ENCODE measurements at regions not wholly inside any gene's neighbourhood (a gene's known extent, or its start where the extent isn't known, plus 50 kb on each side); places are given as distances from the start of the nearest gene placed in this dataset.
"Not testable (repeated sequence)": the region's sequence is repeated elsewhere in the genome, so short reads cannot be mapped to it uniquely, and the experiment has no call there.

DNA sequence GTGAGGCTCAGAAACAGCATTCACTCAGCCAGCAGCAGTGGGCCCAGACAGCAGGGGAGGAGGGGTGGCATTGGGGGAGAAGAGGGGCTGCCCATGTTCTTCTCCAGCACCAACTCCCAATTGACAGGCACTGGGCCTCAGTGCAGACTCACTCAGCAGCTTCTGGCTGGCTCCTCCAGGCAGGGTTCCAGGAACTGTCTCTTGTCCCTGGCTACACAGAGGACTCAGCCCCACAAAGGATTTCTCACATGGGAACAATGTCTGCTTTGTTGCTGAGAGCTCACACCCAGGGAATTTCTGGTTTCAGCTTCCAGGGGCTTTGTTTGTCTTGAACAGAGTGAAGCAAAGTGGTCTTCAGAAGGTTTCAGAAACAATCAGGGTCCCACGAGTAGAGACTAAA lies 1536.7 kb downstream of the TSPY10 start:
- Histone ChIP-seq H3K36me3 (ENCODE audit: control insufficient read depth, insufficient read depth, low read length) (no peaks in the 10 kb centered on the region), H3K4me3 (ENCODE audit: extremely low read depth, insufficient read depth, low read length, poor library complexity, severe bottlenecking) (no peak overlapping the region), H3K4me1 (ENCODE audit: control insufficient read depth, insufficient read depth, low read length, poor library complexity, severe bottlenecking) (no peaks in the 10 kb centered on the region), H3K27ac (ENCODE audit: low read depth, low read length, severe bottlenecking) (no peak overlapping the region), H3K9me3 (ENCODE audit: control insufficient read depth, low read length) (no peaks in the 10 kb centered on the region)
- no CpG with 5 or more reads among the region's 1 CpG for WGBS, 2 experiments (ENCODE audit: insufficient coverage in 2 of 2)

DNA sequence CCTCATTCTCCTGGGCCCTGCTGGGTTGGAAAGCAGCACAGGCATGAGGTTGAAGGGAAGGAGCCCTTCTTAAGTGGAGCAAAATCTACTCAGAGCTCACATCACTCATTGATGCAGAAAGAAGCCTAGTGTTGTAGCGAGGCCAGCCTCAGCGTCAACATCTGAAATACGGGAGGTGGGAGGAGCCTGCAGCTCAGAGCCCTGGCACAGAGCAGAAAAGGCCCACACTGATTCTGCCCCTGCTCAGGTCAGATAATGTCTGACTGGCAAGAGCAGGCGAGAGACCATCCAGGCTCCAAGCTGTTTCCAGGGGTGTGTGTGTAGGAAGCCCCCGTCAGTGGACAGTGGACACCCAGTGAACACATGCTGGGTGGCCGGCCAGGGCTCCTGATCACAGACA lies 1541.6 kb downstream of the TSPY10 start:
- Histone ChIP-seq H3K4me1 (ENCODE audit: control insufficient read depth, insufficient read depth, low read length, poor library complexity, severe bottlenecking) (no peaks in the 10 kb centered on the region), H3K27ac (ENCODE audit: low read depth, low read length, severe bottlenecking) (no peak overlapping the region), H3K9me3 (ENCODE audit: control insufficient read depth, low read length) (no peaks in the 10 kb centered on the region), H3K4me3 (ENCODE audit: extremely low read depth, insufficient read depth, low read length, poor library complexity, severe bottlenecking) (no peak overlapping the region), H3K36me3 (ENCODE audit: control insufficient read depth, insufficient read depth, low read length) (no peaks in the 10 kb centered on the region)
- 92 to 100% methylated on average over 3 to 4 of the region's 6 CpGs for WGBS, 2 experiments (ENCODE audit: insufficient coverage in 2 of 2)

DNA sequence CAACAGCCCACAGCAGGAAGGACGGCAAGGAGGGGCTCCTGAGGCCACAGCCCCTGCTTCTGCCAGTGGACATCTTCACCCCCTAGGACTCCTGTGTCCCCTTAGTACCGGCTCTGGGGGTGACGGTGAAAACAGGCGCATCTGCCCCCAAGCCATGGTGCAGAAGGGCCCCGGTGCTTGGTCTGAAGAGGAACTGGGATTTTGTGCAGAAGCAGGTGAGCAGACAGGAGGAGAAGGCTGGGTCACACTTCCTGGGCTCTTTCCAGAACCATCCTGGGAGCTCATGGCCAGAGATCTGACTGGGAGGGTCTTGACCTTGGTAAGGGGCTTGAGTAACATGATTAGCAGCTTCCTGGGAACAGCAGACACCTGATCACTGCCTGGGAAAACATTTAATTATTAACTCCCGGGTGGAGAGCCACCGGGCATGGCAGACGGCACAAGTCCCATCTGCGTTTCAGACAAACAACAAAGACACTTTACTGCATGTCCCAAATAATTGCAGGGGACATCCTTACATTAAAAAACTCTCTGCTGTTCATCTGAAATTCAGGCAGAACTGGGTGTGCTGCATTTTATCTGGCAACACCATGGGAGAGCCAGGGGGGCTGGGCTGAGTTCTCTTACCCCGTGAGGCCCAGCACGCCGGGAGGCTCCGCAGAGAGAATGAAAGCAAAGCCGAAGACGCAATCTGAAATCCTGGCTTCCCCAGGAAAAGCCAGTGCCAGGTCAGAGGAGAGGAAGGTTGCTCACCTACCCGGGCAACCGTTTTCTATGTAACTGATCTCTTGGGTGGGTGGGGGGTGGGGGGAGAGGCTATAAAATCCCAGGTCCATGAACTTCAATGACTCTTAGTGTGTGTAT lies 1542.8 kb downstream of the TSPY10 start:
- H3K9me3 ChIP-seq (ENCODE audit: control insufficient read depth, low read length): no peaks in the 10 kb centered on the region
- no peak overlapping the region for H3K4me3 ChIP-seq (ENCODE audit: extremely low read depth, insufficient read depth, low read length, poor library complexity, severe bottlenecking)
- no peak overlapping the region for H3K27ac ChIP-seq (ENCODE audit: low read depth, low read length, severe bottlenecking)
- no peaks in the 10 kb centered on the region for H3K36me3 ChIP-seq (ENCODE audit: control insufficient read depth, insufficient read depth, low read length)
- H3K4me1 ChIP-seq (ENCODE audit: control insufficient read depth, insufficient read depth, low read length, poor library complexity, severe bottlenecking): no peaks in the 10 kb centered on the region
- WGBS, 2 experiments (ENCODE audit: insufficient coverage in 2 of 2): 69 to 100% methylated on average over 1 to 2 of the region's 17 CpGs

DNA sequence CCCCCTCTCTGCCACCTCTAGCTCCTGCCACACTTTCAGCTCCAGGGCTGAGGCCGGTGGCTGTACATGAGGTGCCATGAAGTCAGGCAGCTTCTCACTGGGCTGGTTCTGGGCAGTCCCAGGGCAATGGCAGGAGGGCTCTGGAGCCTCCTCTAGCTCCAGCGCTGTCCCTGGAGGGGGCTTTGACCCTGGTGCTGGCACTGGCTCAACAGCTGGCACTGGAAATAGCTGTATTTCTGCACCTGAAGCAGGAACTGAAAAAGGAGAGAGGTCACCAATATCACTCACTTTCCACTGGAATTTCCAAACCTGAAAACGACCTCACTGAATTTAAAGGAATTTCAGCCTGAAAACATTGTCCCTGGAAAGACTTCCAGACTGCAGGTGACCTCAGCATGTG lies 1558.1 kb downstream of the TSPY10 start:
- H3K27ac ChIP-seq (ENCODE audit: low read depth, low read length, severe bottlenecking); H3K4me3 ChIP-seq (ENCODE audit: extremely low read depth, insufficient read depth, low read length, poor library complexity, severe bottlenecking); H3K9me3 ChIP-seq (ENCODE audit: control insufficient read depth, low read length); H3K4me1 ChIP-seq (ENCODE audit: control insufficient read depth, insufficient read depth, low read length, poor library complexity, severe bottlenecking); H3K36me3 ChIP-seq (ENCODE audit: control insufficient read depth, insufficient read depth, low read length): not testable (repeated sequence)
- no CpG with 5 or more reads among the region's 3 CpGs for WGBS, 2 experiments (ENCODE audit: insufficient coverage in 2 of 2)

DNA sequence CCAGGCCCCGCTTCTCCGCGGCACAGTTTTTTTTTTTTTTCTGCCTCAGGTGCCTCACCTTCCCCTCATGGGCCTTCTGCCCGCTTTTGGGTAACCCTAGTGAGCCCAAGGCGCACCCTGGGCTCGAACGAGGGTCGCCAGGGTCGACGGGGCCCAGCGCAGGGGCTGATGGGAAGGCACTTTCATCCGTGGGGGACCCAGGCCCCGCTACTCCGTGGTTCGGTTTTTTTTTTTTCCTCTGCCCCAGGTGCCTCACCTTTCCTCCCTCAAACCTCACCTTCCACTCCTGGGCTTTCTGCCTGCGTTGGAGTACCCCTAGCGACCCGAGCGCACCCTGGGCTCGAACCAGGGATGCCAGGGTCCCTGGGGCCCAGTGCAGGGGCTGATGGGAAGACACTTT lies 1569.8 kb downstream of the TSPY10 start:
- not testable (repeated sequence) for H3K9me3 ChIP-seq (ENCODE audit: control insufficient read depth, low read length); H3K27ac ChIP-seq (ENCODE audit: low read depth, low read length, severe bottlenecking); H3K4me1 ChIP-seq (ENCODE audit: control insufficient read depth, insufficient read depth, low read length, poor library complexity, severe bottlenecking); H3K4me3 ChIP-seq (ENCODE audit: extremely low read depth, insufficient read depth, low read length, poor library complexity, severe bottlenecking); H3K36me3 ChIP-seq (ENCODE audit: control insufficient read depth, insufficient read depth, low read length)
- 69 to 74% methylated on average over 11 to 15 of the region's 20 CpGs for WGBS, 2 experiments (ENCODE audit: insufficient coverage in 2 of 2)

DNA sequence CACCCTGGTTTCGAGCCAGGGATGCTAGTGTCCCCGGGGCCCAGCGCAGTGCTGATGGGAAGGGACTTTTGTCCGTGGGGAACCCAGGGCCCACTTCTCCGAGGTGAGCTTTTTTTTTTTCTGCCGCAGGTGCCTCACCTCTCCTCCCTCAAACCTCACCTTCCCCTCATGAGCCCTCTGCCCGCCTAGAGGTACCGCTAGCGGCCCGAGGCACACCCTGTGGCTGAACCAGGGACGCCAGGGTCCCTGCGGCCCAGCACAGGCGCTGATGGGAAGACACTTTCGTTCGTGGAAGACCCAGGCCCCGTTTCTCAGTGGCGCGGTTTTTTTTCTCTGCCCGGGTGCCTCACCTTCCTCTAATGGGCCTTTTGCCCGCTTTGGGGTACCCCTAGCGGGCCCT lies 1570.7 kb downstream of the TSPY10 start:
- H3K27ac ChIP-seq (ENCODE audit: low read depth, low read length, severe bottlenecking); H3K4me1 ChIP-seq (ENCODE audit: control insufficient read depth, insufficient read depth, low read length, poor library complexity, severe bottlenecking); H3K4me3 ChIP-seq (ENCODE audit: extremely low read depth, insufficient read depth, low read length, poor library complexity, severe bottlenecking); H3K36me3 ChIP-seq (ENCODE audit: control insufficient read depth, insufficient read depth, low read length); H3K9me3 ChIP-seq (ENCODE audit: control insufficient read depth, low read length): not testable (repeated sequence)
- WGBS, 2 experiments (ENCODE audit: insufficient coverage in 2 of 2): 55% methylated on average over 4 of the region's 21 CpGs; no CpG with 5 or more reads in 1 of the 2 experiments

DNA sequence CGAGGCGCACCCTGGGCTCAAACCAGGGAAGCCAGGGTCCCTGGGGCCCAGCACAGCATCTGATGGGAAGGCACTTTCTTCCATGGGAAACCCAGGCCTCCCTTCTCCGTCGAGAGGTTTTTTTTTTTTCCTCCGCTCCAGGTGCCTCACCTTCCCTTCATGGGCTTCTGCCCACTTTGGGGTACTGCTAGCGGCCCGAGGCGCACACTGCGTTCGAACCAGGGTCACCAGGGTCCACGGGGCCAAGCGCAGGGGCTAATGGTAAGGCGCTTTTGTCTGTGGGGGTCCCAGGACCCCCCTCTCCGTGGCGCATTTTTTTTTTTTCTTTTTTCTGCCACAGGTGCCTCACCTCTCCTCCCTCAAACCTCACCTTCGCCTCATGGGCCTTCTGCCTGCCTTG lies 1571.3 kb downstream of the TSPY10 start:
- H3K4me3 ChIP-seq (ENCODE audit: extremely low read depth, insufficient read depth, low read length, poor library complexity, severe bottlenecking): no peak overlapping the region
- no peak overlapping the region for H3K27ac ChIP-seq (ENCODE audit: low read depth, low read length, severe bottlenecking)
- peaks cover 8% of the 10 kb centered on the region for H3K9me3 ChIP-seq (ENCODE audit: control insufficient read depth, low read length)
- H3K36me3 ChIP-seq (ENCODE audit: control insufficient read depth, insufficient read depth, low read length): no peaks in the 10 kb centered on the region
- H3K4me1 ChIP-seq (ENCODE audit: control insufficient read depth, insufficient read depth, low read length, poor library complexity, severe bottlenecking): no peaks in the 10 kb centered on the region
- 86 to 90% methylated on average over 8 to 9 of the region's 16 CpGs for WGBS, 2 experiments (ENCODE audit: insufficient coverage in 2 of 2)

DNA sequence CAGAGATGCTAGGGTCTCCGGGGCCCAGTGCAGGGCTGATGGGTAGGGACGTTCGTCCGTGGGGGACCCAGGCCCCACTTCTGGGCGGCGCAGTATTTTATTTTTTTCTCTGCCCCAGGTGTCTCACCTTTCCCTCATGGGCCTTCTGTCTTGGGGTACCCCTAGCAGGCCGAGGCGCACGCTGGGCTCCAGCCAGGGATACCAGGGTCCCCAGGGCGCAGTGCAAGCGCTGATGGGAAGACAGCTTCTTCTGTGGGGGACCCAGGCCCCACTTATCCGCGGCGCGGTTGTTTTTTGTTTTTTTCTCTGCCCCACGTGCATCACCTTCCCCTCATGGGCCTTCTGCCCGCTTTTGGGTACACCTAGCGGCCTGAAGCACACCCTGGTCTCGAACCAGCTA lies 1572.8 kb downstream of the TSPY10 start:
- H3K9me3 ChIP-seq (ENCODE audit: control insufficient read depth, low read length); H3K27ac ChIP-seq (ENCODE audit: low read depth, low read length, severe bottlenecking); H3K4me3 ChIP-seq (ENCODE audit: extremely low read depth, insufficient read depth, low read length, poor library complexity, severe bottlenecking); H3K4me1 ChIP-seq (ENCODE audit: control insufficient read depth, insufficient read depth, low read length, poor library complexity, severe bottlenecking); H3K36me3 ChIP-seq (ENCODE audit: control insufficient read depth, insufficient read depth, low read length): not testable (repeated sequence)
- 73 to 82% methylated on average over 3 of the region's 19 CpGs for WGBS, 2 experiments (ENCODE audit: insufficient coverage in 2 of 2)

DNA sequence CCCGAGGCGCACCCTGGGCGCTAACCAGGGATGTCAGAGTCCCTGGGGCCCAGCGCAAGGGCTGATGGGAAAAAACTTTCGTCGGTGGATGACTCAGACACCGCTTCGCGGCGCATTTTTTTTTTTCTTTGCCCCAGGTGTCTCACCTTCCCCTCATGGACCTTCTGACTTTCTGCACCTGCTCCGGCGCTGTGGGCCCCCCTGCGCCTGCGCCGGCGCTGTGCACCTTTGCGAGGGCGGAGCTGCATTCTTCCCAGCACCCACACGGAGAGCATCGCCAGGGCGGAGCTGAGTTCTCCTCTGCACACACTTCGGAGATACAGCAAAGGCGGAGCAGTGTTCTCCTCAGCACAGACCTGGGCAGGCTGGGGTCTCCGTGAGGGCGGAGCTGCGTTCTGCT lies 1575.3 kb downstream of the TSPY10 start:
- not testable (repeated sequence) for H3K36me3 ChIP-seq (ENCODE audit: control insufficient read depth, insufficient read depth, low read length); H3K4me1 ChIP-seq (ENCODE audit: control insufficient read depth, insufficient read depth, low read length, poor library complexity, severe bottlenecking); H3K27ac ChIP-seq (ENCODE audit: low read depth, low read length, severe bottlenecking); H3K4me3 ChIP-seq (ENCODE audit: extremely low read depth, insufficient read depth, low read length, poor library complexity, severe bottlenecking)
- peaks cover 16% of the 10 kb centered on the region for H3K9me3 ChIP-seq (ENCODE audit: control insufficient read depth, low read length)
- WGBS, 2 experiments (ENCODE audit: insufficient coverage in 2 of 2): 85 to 93% methylated on average over 6 to 13 of the region's 26 CpGs

DNA sequence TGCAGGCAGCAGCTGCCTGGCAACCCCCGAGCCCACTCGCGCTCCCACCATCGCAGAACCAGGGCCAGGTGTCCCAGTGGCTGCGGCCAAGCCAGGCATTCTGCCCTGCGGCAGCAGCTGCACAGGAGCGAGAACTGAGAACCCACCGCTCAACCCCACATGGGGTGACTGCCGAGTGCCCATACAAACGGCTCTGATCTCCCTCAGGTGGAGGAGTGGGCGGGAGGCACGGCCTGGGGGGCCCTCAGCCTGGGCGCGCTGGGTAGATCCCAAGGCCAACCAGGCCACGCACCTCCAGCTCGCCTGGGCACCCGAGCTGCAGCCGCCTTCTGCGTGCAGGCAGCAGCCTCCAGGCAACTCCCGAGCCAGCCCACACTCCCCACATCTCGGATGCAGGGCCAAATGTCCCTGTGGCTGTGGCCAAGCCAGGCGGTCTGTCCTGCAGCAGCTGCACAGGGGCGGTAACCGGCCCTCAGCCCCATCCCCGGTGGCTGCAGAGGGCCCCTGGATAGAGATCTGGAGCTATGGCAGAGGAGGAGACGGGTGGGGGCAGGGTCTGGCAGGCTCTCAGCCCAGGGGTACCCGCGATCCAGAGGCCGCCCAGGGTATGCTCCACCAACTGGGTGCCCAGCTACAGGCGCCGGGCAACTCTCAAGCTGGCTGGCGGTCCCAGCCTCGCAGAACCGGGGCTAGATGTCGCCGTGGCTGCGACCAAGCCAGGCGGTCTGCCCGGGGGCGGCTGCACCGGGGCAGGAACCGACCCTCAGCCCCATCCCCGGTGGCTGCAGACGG lies 1579.6 kb downstream of the TSPY10 start:
- not testable (repeated sequence) for H3K36me3 ChIP-seq (ENCODE audit: control insufficient read depth, insufficient read depth, low read length); H3K4me1 ChIP-seq (ENCODE audit: control insufficient read depth, insufficient read depth, low read length, poor library complexity, severe bottlenecking); H3K27ac ChIP-seq (ENCODE audit: low read depth, low read length, severe bottlenecking); H3K4me3 ChIP-seq (ENCODE audit: extremely low read depth, insufficient read depth, low read length, poor library complexity, severe bottlenecking)
- H3K9me3 ChIP-seq (ENCODE audit: control insufficient read depth, low read length): peaks cover 24% of the 10 kb centered on the region
- 79 to 83% methylated on average over 23 to 35 of the region's 44 CpGs for WGBS, 2 experiments (ENCODE audit: insufficient coverage in 2 of 2)

DNA sequence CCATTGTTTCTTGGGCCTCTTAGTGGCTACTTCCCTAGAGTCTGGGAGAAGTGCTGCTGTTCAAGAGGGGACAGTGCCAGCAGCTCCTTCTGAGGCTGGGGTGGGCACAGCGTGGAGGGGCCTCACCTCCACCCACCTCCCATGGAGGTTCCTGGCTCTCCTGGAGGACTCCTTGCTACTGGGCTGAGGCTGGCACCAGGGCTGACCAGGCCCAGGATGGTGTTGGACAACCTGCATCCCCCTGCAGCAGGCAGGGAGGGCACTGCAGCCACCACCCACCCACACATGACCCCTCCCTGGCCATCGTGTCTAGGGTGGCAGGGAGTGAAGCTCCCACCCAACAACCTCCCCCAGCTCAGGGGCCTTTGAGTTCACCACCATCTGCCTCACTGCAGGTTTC lies 1549.3 kb upstream of the USP9Y start:
- no CpG with 5 or more reads among the region's 2 CpGs for WGBS, 2 experiments (ENCODE audit: insufficient coverage in 2 of 2)
- H3K4me1 ChIP-seq (ENCODE audit: control insufficient read depth, insufficient read depth, low read length, poor library complexity, severe bottlenecking): not testable (repeated sequence)

More for the DNA sequence above, 1549.3 kb upstream of the USP9Y start:
- H3K4me3 ChIP-seq (ENCODE audit: extremely low read depth, insufficient read depth, low read length, poor library complexity, severe bottlenecking); H3K9me3 ChIP-seq (ENCODE audit: control insufficient read depth, low read length); H3K27ac ChIP-seq (ENCODE audit: low read depth, low read length, severe bottlenecking); H3K36me3 ChIP-seq (ENCODE audit: control insufficient read depth, insufficient read depth, low read length): not testable (repeated sequence)
